ENCODE measurements at regions not wholly inside any gene's neighbourhood (a gene's known extent, or its start where the extent isn't known, plus 50 kb on each side); places are given as distances from the start of the nearest gene placed in this dataset.
A peak's percentile ranks its signal among the peaks of the same experiment; 100 is the strongest.

DNA sequence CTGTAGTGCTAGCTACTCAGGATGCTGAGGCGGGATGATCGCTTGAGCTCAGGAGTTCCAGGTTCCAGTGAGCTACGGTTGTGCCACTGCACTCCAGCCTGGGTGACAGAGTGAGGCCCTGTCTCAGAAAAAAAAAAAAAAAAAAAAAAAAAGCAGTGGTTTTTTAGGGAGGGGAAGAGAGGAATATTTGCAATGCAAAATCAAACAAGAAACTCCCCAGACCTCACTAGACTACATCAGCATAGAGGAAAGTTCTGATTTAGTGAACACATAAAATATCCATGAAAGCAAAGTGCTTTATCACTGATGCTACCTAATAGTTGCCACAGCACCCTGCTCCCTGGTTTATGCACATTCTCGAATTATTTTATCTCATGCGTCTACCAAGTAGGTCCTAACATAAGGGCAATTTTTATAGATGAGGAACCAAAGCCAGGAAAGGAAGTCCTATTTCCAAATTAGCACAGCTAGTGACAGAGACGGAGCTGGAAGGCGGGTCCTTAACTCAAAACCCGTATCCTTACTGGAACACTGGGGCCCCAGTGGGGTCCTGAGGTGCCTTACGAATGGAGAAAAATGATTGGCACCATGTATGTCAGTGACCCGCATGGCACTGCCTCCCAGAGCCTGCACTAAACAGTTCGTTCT lies 50.7 kb upstream of the GPR157 start:
- DNase-seq (ENCODE audit: low spot score in 2 of 2) = no peak
- 77 to 80% methylated on average over 11 of the region's 11 CpGs for WGBS, 2 donors
- intact Hi-C loops (cut with DNase I; ENCODE audit: low total_unique reads) = no loop called here
- no peak overlapping the region for H3K4me3 ChIP-seq (ENCODE audit: low read depth, poor library complexity, severe bottlenecking)
- TF ChIP-seq POLR2A (IDR thresholded peaks at IDR 0.05) = no peak
- TF ChIP-seq, protein P1, sequence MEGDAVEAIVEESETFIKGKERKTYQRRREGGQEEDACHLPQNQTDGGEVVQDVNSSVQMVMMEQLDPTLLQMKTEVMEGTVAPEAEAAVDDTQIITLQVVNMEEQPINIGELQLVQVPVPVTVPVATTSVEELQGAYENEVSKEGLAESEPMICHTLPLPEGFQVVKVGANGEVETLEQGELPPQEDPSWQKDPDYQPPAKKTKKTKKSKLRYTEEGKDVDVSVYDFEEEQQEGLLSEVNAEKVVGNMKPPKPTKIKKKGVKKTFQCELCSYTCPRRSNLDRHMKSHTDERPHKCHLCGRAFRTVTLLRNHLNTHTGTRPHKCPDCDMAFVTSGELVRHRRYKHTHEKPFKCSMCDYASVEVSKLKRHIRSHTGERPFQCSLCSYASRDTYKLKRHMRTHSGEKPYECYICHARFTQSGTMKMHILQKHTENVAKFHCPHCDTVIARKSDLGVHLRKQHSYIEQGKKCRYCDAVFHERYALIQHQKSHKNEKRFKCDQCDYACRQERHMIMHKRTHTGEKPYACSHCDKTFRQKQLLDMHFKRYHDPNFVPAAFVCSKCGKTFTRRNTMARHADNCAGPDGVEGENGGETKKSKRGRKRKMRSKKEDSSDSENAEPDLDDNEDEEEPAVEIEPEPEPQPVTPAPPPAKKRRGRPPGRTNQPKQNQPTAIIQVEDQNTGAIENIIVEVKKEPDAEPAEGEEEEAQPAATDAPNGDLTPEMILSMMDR (IDR thresholded peaks at IDR 0.05) = no peak

DNA sequence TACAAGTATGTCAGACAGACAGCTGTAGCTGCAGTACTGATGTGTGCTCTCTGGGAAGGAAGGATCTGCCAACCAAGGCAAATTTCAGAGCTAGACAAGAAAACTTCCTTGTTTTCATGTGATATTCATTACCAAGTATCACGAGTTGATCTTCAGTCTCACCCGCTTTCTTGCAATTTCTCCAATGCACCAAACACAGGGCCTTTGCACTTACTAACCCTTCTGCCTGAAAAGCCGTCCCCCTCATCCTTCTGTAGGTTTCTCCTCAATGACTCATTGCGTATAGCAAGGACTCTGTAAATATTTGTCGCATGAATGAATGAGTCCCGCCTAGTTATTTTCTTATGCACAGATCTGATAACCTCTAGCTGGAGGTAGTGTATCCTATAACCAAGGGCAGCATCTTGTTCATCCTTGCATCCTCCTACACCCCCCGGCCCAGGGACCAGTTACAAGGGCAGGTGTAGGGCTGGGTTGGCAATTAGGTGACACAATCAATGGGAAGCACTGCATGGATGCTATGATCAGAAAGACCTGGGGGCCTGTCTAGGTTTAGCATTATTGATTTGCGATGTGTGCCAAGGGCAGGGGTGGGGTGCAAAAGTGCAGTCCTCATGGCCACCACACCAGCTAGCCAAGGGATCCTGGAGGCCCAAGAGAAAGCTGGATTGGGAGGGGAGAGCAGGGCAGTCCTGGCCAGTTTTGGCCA lies 51.4 kb upstream of the GPR157 start:
- no peak overlapping the region for H3K4me3 ChIP-seq (ENCODE audit: low read depth, poor library complexity, severe bottlenecking)
- DNase-seq (ENCODE audit: low spot score in 2 of 2) = no peak
- WGBS, 2 donors = 83 to 85% methylated on average over 8 of the region's 8 CpGs
- intact Hi-C loops (cut with DNase I; ENCODE audit: low total_unique reads) = no loop called here
- TF ChIP-seq POLR2A (IDR thresholded peaks at IDR 0.05) = no peak
- TF ChIP-seq, protein P1 (IDR thresholded peaks at IDR 0.05) = no peak

DNA sequence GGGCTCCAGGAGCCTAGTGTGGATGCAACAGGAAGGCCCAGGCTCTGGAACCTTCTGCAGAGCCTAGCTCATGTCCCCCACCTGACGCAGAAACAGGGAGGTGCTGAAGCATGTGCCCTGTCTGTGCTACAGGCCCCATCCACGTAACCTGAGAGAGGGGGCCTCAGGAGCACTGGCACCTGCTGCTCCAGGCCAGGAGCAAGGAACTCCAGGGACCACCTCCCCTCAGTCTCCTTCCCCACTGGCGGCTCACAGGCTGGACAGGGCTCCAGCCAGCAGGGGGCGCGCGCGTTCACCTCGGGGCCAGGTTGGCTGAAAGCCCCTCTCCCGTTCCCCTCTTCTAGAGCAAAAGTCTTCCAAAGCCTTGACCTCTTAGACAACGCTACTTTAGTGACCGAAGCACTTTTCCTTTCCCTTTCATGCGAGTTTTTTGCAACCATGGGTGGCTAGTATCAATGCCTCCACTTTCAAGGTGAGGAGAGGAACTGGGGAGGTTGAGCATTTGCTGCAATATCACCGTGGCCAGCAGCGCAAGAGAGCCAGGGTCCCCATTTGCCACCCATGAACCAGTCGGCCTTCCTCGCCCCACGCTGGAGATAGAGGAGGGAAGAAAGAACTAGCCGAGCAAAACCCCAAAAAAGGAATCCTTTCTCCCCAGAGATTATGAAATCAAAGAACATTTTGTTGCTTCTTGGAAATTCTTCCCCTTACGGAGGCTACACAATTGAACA lies 52.4 kb upstream of the GPR157 start:
- DNase-seq (ENCODE audit: low spot score in 2 of 2) = peak in 1 of 2 donors; percentile 93
- TF ChIP-seq, protein P1 (IDR thresholded peaks at IDR 0.05) = peak in 1 of 3 donors; percentile 84
- no peak for TF ChIP-seq POLR2A (IDR thresholded peaks at IDR 0.05)
- peak overlapping the region; percentile 63 for H3K4me3 ChIP-seq (ENCODE audit: low read depth, poor library complexity, severe bottlenecking)
- intact Hi-C loops (cut with DNase I; ENCODE audit: low total_unique reads) = no loop called here
- 10 to 19% methylated on average over 17 to 19 of the region's 19 CpGs for WGBS, 2 donors

DNA sequence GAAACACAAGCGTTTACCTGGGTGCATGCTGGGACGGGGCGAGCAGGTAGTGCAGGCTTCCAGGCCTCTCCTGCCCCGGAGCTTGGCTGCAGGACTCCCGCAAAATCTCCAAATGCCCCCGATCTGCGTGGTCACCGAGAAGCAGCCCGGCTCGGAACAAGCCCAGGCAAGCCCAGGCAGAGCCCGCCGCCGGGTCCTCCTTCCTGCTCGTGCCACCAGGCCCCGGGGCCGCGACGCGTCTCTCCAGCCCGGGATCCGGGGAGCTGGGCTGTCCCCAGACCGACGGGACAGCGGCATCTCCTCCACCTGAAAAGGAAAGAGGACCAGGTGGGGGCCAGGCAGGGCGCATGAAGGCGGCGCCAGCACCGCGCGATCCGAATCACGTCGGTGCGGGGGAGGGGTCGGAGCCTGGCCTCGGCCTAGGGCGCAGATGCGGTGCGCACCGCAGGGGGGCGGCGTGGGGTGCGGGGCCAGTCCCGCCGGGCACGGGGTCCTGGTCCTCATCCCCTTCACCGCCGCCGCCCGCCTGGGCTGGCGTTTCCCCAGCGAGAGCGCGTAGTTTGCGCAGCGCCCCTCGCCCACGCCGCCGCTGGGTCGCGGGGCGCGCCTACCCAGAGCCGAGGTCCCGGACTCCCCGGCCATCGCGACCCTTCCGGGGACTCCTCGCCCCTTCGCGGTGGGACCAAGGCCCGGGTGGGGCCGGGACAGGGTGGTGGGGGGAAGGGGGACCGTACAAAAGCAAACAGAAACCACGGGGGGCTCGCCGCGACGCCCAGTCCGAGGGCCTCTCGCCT lies 52.4 kb upstream of the H6PD start:
- H3K4me3 ChIP-seq (ENCODE audit: low read depth, poor library complexity, severe bottlenecking) = peak overlapping the region; percentile 63
- intact Hi-C loops (cut with DNase I; ENCODE audit: low total_unique reads) = no loop called here
- no peak for DNase-seq (ENCODE audit: low spot score in 2 of 2)
- no peak for TF ChIP-seq POLR2A (IDR thresholded peaks at IDR 0.05)
- TF ChIP-seq, protein P1 (IDR thresholded peaks at IDR 0.05) = no peak
- 1% methylated on average over 31 to 82 of the region's 83 CpGs for WGBS, 2 donors

DNA sequence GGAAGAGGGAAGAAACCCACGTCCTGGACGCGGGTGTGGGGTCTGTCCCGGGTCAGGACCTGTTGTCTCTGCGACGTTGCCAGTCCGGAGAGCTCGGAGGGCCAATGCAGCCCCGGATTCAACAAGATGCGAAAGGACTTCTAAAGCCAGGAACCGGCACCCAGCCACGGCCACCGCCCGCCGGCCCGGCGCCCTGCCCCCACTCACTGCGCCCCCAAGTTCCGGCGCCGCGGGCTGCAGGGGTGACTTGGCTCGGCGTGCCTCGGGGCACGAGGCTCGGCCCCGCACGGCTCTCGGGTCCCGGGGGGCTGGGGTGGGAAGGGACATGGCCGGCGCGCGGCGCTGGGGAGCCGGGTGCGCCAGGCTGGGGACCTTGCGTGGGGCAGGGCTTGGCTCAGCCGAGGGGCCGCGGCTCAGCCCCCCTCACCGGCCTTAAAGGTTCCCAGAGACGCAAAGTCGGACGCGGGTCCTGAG lies 51.8 kb upstream of the H6PD start:
- peak overlapping the region; percentile 63 for H3K4me3 ChIP-seq (ENCODE audit: low read depth, poor library complexity, severe bottlenecking)
- no peak for DNase-seq (ENCODE audit: low spot score in 2 of 2)
- intact Hi-C loops (cut with DNase I; ENCODE audit: low total_unique reads) = loop anchor here (1.0 kb wide), 1 partner anchor 76 kb away; no protein-coding TSS in a partner anchor
- WGBS, 2 donors = 2% methylated on average over 47 of the region's 47 CpGs; no CpG with 5 or more reads in 1 of the 2 donors
- TF ChIP-seq, protein P1 (IDR thresholded peaks at IDR 0.05) = no peak
- no peak for TF ChIP-seq POLR2A (IDR thresholded peaks at IDR 0.05)
